Mucosa of descending colon (tissue), 3 donors: ENCODE measurements at regions not wholly inside any gene's neighbourhood (a gene's known extent, or its start where the extent isn't known, plus 50 kb on each side); places are given as distances from the start of the nearest gene placed in this dataset.

Experiments used
- ATAC-seq: fragments of 200-7000 bp; cut with Tn5 transposase; one replicate; pipeline ENCODE4 v1.9.1; 2020; ENCODE audit warnings: mild to moderate bottlenecking, moderate library complexity
- DNase-seq, 3 donors: peaks; one replicate each; pipeline ENCODE4 v3.0.0-alpha.2; 2020
- H3K36me3 ChIP-seq: fragments of 200-600 bp; one replicate; pipeline ENCODE4 v1.8.0; 2021; ENCODE audit warnings: low read depth, mild to moderate bottlenecking
- H3K4me1 ChIP-seq: fragments of 200-600 bp; one replicate; pipeline ENCODE4 v1.8.0; 2021; ENCODE audit warnings: low read depth, mild to moderate bottlenecking
- H3K4me3 ChIP-seq: fragments of 200-600 bp; one replicate; pipeline ENCODE4 v1.8.0; 2021; ENCODE audit warnings: mild to moderate bottlenecking
- H3K9me3 ChIP-seq: fragments of 200-600 bp; one replicate; pipeline ENCODE4 v1.8.0; 2021; ENCODE audit warnings: mild to moderate bottlenecking
- CTCF ChIP-seq: fragments of 200-600 bp; IDR thresholded peaks from one replicate; pipeline ENCODE4 v1.8.0; 2022; ENCODE audit warnings: antibody characterized with exemption, mild to moderate bottlenecking
- intact Hi-C, 2 donors: fragments of 100-400 bp; cut with DNase I in 1 of 2; cut with micrococcal nuclease in 1 of 2; formaldehyde crosslinking; loops; one replicate each; pipeline versions ENCODE4 v1.11.0 to v1.11.1; 2022; cut with DNase I, micrococcal nuclease
- donor health status: DM: no; HTN: no; CAD: no; lungs with moderate emphysema.
- donor health status: DM: no; HTN: no; CAD: no.
- donor health status: DM: no; HTN: yes; CAD: no.

- Histone ChIP-seq H3K36me3 (no peaks in the 10 kb centered on the region), H3K4me1 (no peaks in the 10 kb centered on the region), H3K4me3 (no peak overlapping the region), H3K9me3 (peaks cover 20% of the 10 kb centered on the region)
- intact Hi-C loops, result no loop called here
- no peak for ATAC-seq
- TF ChIP-seq CTCF, result no peak
- no peak for DNase-seq
These were observed 75.6 kb downstream of the SOD2 start for GRCh38 chr6:159617444-159617843.

GRCh38 chr6:159616456-159616855 is 76.6 kb downstream of the SOD2 start:
- no peak for TF ChIP-seq CTCF
- Histone ChIP-seq H3K9me3 (peaks cover 20% of the 10 kb centered on the region), H3K36me3 (no peaks in the 10 kb centered on the region), H3K4me1 (no peaks in the 10 kb centered on the region), H3K4me3 (no peak overlapping the region)
- intact Hi-C loops, result no loop called here
- ATAC-seq (no peak), DNase-seq (no peak)

GRCh38 chr6:159615918-159616317 is 77.1 kb downstream of the SOD2 start:
- DNase-seq, result no peak
- Histone ChIP-seq H3K4me3 (no peak overlapping the region), H3K9me3 (peaks cover 20% of the 10 kb centered on the region), H3K4me1 (no peaks in the 10 kb centered on the region), H3K36me3 (no peaks in the 10 kb centered on the region)
- intact Hi-C loops, result no loop called here
- TF ChIP-seq CTCF, result no peak
- ATAC-seq, result no peak

GRCh38 chr6:159610881-159611280 is 82.2 kb downstream of the SOD2 start:
- H3K9me3 ChIP-seq, result peaks cover 10% of the 10 kb centered on the region
- H3K36me3 ChIP-seq, result no peaks in the 10 kb centered on the region
- no peak for ATAC-seq
- no peak for DNase-seq
- intact Hi-C loops, result no loop called here
- H3K4me3 ChIP-seq, result no peak overlapping the region
- no peaks in the 10 kb centered on the region for H3K4me1 ChIP-seq
- TF ChIP-seq CTCF, result no peak

GRCh38 chr6:159609652-159610178 is 83.3 kb downstream of the SOD2 start:
- H3K4me1 ChIP-seq, result no peaks in the 10 kb centered on the region
- H3K36me3 ChIP-seq, result no peaks in the 10 kb centered on the region
- H3K4me3 ChIP-seq, result no peak overlapping the region
- DNase-seq (no peak), ATAC-seq (no peak)
- H3K9me3 ChIP-seq, result peaks cover 4% of the 10 kb centered on the region
- intact Hi-C loops, result no loop called here
- TF ChIP-seq CTCF, result no peak
